ENCODE measurements at regions not wholly inside any gene's neighbourhood (a gene's known extent, or its start where the extent isn't known, plus 50 kb on each side); places are given as distances from the start of the nearest gene placed in this dataset.

DNA sequence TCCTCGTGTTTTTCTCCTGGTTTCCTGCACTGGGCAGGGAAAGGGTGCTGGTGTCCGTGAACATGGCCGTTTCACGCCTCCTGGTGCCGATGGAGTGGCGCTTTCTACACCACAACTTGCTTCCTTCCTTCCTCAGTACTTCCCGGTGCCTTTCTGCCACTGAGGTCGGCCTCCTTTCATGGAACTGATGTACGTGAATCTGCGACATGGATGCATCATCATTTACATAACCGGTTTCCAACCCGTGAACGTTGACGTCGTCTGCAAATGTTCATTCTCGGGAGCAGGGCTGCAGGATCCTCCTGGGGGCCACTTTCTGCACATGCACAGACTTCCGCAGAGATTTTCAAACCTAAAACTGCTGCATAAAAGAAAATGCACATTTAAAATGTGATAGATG, 474.4 kb downstream of the BRD1 start:
- H3K4me3 ChIP-seq (ENCODE audit: low read depth, low read length), result no peak overlapping the region
- DNase-seq (ENCODE audit: low read depth), result no peak
- TF ChIP-seq, protein P1, sequence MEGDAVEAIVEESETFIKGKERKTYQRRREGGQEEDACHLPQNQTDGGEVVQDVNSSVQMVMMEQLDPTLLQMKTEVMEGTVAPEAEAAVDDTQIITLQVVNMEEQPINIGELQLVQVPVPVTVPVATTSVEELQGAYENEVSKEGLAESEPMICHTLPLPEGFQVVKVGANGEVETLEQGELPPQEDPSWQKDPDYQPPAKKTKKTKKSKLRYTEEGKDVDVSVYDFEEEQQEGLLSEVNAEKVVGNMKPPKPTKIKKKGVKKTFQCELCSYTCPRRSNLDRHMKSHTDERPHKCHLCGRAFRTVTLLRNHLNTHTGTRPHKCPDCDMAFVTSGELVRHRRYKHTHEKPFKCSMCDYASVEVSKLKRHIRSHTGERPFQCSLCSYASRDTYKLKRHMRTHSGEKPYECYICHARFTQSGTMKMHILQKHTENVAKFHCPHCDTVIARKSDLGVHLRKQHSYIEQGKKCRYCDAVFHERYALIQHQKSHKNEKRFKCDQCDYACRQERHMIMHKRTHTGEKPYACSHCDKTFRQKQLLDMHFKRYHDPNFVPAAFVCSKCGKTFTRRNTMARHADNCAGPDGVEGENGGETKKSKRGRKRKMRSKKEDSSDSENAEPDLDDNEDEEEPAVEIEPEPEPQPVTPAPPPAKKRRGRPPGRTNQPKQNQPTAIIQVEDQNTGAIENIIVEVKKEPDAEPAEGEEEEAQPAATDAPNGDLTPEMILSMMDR (IDR thresholded peaks at IDR 0.05; ENCODE audit: control insufficient read depth, extremely low read depth, insufficient read depth), result no peak

DNA sequence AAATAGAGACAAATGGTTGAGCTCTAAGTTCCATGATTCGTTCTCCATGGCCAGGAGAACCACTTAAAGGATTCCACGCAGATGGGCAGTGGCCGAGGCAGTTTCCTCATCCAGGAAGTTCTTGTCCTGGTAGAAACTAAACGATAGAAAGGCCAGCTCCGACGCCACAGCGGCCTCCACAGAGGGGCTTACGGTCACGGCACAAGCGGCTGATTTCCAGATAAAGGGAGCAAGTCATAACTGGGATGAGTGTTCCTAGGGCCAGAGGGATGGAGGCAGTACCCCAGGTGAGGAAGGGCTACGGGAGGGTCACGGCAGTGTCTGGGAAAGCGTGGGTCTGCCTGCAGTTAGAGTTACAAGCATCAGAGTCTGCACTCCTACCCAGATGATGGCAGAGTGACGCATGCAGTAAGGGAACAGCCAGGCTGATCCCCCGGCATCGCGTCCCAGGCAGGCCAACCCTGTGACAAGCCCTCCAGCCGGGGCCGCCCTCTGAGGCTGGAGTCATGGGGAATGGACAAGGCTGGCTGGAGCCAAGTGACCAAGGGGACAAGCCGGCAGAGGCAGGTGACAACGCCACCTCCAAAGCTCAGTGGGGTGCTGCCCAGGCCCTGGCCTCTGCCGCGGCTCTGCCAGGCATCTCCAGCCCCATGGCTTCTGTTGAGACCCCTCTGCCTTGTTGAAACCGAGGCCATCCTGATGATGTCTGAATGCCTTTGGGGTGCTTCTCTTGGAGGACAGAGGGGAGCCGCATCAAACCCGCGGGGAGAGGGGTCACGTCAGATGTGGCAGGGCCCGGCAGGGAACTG, 475.1 kb downstream of the BRD1 start:
- H3K4me3 ChIP-seq (ENCODE audit: low read depth, low read length), result no peak overlapping the region
- no peak for DNase-seq (ENCODE audit: low read depth)
- TF ChIP-seq, protein P1 (IDR thresholded peaks at IDR 0.05; ENCODE audit: control insufficient read depth, extremely low read depth, insufficient read depth), result no peak

DNA sequence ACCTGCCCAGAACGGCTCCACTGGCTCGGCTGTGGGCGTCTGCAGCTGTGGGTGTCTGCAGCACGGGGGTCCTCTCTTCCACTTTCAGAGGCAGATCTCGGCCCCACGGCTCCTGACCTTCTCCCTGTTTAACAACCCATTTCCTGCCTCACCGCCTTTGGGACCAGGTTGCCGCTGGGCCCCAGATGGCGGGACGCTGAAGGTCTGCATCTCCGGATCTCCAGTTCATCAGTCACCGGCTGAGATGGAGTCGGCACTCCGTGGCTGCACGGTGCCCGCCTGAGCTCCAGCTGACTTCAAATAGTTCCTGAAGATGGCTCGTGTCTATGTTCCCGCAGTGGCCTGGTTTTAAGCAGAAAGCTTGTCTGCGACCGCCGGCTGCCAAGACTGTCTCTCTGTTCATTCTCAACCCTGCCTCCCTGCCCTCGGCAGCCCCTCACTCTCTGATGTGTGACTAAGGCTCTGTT, 475.9 kb downstream of the BRD1 start:
- no peak for DNase-seq (ENCODE audit: low read depth)
- H3K4me3 ChIP-seq (ENCODE audit: low read depth, low read length), result no peak overlapping the region
- TF ChIP-seq, protein P1 (IDR thresholded peaks at IDR 0.05; ENCODE audit: control insufficient read depth, extremely low read depth, insufficient read depth), result no peak

DNA sequence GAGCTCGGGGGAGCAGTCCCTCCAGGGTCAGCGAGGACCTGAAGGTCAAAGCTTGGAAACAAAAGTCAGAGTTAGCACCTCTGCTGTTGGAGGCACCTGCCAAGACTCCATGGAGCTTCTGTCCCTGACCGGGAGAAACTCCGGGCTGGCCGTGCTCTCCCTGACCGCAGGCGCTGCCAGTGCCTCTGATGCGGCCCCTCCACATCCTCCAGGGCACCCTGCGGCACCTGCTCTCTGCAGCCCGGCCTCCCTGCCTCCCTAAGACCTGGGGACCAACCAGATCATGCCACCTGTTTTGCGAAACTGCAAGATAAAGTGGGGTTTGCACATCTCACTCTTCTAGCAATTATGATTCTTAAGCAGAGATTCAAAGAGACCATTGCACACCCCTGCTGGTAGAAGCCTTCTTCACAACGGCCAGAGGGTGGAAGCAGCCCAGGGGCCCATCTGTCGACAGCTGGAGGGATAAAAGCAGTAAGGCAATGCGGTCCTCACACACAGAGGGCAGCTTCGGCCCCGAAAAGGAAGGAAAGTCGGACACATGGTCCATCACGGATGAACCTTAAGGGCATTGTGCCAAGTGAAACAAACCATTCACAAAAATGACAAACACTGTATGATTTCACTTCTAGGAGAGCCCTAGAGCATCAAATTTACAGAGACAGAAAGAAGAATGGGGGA, 477.1 kb downstream of the BRD1 start:
- no peak overlapping the region for H3K4me3 ChIP-seq (ENCODE audit: low read depth, low read length)
- TF ChIP-seq, protein P1 (IDR thresholded peaks at IDR 0.05; ENCODE audit: control insufficient read depth, extremely low read depth, insufficient read depth), result 0 out of 2 replicates have a peak, but pooled peaks have one; percentile 5
- no peak for DNase-seq (ENCODE audit: low read depth)

DNA sequence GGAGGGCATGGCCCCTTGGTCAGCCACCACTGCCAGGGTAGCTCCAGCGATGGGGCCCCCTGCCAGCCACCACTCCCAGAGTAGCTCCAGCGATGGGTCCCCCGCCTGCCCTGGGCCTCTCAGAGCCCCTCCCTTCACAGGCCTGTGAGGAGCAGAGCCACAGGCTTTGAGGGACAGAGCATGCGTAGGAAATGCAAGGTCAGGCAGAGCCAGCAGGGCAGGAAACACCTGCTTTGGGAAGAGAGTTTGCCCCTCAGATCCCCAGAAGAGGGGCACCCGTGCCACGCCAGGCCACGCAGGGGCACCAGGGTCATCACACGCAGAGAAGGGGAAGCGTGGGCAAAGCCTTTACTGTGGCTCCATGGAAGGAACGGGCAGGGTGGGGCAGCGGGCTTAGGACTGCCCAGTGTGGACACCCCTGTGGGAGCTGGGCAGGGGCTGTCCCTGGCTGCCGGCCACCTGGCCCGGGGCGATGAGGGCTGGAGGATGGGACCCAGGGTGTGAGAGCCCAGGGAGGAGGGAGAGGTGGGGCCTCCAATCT, 477.8 kb downstream of the BRD1 start:
- TF ChIP-seq, protein P1 (IDR thresholded peaks at IDR 0.05; ENCODE audit: control insufficient read depth, extremely low read depth, insufficient read depth), result no peak
- H3K4me3 ChIP-seq (ENCODE audit: low read depth, low read length), result no peak overlapping the region
- no peak for DNase-seq (ENCODE audit: low read depth)

DNA sequence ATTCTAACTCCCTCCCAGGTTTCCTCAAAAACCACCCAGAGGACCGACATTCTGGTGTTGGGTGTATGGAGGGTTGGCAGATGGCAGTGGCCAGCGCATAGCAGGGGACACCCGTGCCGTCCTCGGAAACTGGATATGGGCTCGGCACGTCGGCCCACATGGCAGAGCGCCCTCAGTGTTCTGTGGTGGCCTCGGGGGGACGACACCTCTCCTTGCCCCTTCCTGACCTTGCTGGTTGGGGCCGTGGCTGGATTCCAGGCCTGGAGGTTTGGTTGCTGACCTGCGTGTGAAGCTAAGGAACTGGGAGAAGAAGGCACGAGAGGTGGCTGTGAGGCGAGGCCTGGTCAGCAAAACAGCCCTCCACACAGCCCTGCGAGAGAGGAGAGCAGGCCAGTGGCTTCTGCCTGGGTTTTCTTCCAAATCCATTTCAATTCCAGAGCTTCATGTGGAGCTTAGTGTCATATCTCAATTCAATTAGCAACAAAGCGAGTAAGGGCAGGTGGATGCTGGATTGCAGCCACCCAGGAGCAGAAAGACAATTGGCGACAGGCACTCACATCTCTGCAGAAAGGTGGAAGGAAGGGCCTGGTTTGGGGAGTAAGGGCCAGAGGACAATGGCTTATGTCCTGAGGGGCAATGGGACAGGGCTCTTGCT, 478.4 kb downstream of the BRD1 start:
- TF ChIP-seq, protein P1 (IDR thresholded peaks at IDR 0.05; ENCODE audit: control insufficient read depth, extremely low read depth, insufficient read depth), result no peak
- no peak overlapping the region for H3K4me3 ChIP-seq (ENCODE audit: low read depth, low read length)
- no peak for DNase-seq (ENCODE audit: low read depth)
